Gastroesophageal sphincter (tissue), 4 donors: ENCODE measurements at regions not wholly inside any gene's neighbourhood (a gene's known extent, or its start where the extent isn't known, plus 50 kb on each side); places are given as distances from the start of the nearest gene placed in this dataset.

Source experiments
- ATAC-seq: fragments of 150-250 bp; one replicate; pipeline ENCODE4 v1.9.1; 2016; ENCODE audit warnings: mild to moderate bottlenecking, moderate library complexity
- H3K27ac ChIP-seq, 4 donors: fragments of 200-600 bp; sonication (generic) in 3 of 4; 1 replicate in 3 of 4; 2 replicates in 1 of 4; pipeline ENCODE4 v1.5.1; 2016 to 2019
- H3K27me3 ChIP-seq: fragments of 200-600 bp; sonication (generic); one replicate; pipeline ENCODE4 v1.5.1; 2019
- H3K36me3 ChIP-seq, 2 donors: fragments of 200-600 bp; sonication (generic); one replicate each; pipeline ENCODE4 v1.5.1; 2019; ENCODE audit warnings: control low read depth in 1 of 2
- H3K4me1 ChIP-seq, 3 donors: fragments of 200-600 bp; sonication (generic); 1 replicate in 2 of 3; 2 replicates in 1 of 3; pipeline ENCODE4 v1.5.1; 2016 to 2019; ENCODE audit warnings: control low read depth in 2 of 3
- H3K4me3 ChIP-seq, 2 donors: fragments of 200-600 bp; sonication (generic); one replicate each; pipeline ENCODE4 v1.5.1; 2019; ENCODE audit warnings: mild to moderate bottlenecking in 1 of 2, moderate library complexity in 1 of 2
- H3K9me3 ChIP-seq, 3 donors: fragments of 200-600 bp; sonication (generic); one replicate each; pipeline ENCODE4 v1.5.1; 2017 to 2019; ENCODE audit warnings: control low read depth in 2 of 3
- EP300 ChIP-seq: sonication (generic); formaldehyde crosslinking; IDR thresholded peaks from one replicate; pipeline ENCODE4 v1.6.1; 2017; ENCODE audit warnings: antibody characterized with exemption, mild to moderate bottlenecking
- POLR2A ChIP-seq, 2 donors: fragments of 450-650 bp; IDR thresholded peaks; one replicate each; pipeline ENCODE4 v1.6.1; 2017; ENCODE audit warnings: antibody characterized with exemption in 2 of 2, mild to moderate bottlenecking in 2 of 2, moderate library complexity in 1 of 2
- POLR2AphosphoS5 ChIP-seq: sonication (generic); formaldehyde crosslinking; IDR thresholded peaks from one replicate; pipeline ENCODE4 v1.6.1; 2017; ENCODE audit warnings: antibody characterized with exemption
- WGBS, 2 donors: methylation state at CpG; one replicate each; pipeline ENCODE4 v1.1.5; 2018; ENCODE audit warnings: low coverage in 1 of 2; 5-methylcytosine and 5-hydroxymethylcytosine counted together
- TF ChIP-seq, protein P1 (sequence below), 4 experiments: fragments of 200-600 bp in 2 of 4; fragments of 450-650 bp in 2 of 4; sonication (generic) in 1 of 4; IDR thresholded peaks; one replicate each; pipeline ENCODE4 v1.5.1; 2017 to 2019; ENCODE audit warnings: antibody characterized with exemption in 4 of 4, mild to moderate bottlenecking in 2 of 4, moderate library complexity in 2 of 4

DNA sequence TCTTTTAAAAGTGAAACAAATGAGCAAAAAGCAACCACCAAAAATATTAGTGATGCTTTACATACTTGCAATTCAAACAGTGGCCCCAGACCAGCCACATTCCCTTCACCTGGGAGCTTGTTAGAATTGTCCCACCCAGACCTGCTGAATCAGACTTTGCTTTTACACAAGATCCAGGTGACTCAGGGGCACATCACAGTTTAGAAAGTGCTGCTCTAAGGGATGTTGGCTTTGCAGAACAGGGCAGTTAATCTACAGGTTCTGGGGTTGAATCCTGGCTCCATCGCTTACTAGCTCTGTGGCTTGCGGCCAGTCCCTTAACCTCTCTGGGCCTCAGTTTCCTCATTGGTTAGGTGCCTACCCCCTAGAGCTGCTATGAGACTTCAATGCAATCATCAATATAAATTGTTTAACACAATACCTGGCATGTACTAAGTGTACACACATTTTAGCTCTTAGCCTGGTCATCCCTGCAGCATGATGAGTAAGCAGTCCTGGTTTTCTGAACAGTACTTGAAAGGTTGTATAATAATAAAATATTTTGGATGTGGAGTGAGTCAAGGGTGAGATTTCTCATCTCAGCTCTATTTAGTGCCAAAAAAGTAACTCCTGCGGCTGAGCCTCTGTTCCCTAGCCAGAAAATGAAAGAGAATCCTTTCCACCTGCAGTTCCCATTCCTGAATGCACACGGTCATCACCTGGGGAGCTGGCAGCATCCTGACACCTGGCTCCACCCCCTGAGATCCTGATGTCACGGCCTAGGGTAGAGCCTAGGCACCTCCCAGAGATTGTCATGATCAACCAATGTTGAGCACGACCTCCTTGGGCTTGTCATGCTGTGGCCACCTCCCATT is 162.7 kb downstream of the ANKRD60 start:
- WGBS, 2 donors: 71 to 100% methylated on average over 2 to 4 of the region's 6 CpGs
- Histone ChIP-seq H3K4me1 (no peaks in the 10 kb centered on the region), H3K27me3 (peaks cover 4% of the 10 kb centered on the region), H3K27ac (no peak overlapping the region), H3K36me3 (no peaks in the 10 kb centered on the region), H3K9me3 (peaks cover 0 to 10% (median 0%) of the 10 kb centered on the region in 3 donors), H3K4me3 (no peak overlapping the region)
- no peak for ATAC-seq
- TF ChIP-seq POLR2A (IDR thresholded peaks at IDR 0.05) (no peak), POLR2AphosphoS5 (no peak), EP300 (no peak)
- TF ChIP-seq, protein P1, sequence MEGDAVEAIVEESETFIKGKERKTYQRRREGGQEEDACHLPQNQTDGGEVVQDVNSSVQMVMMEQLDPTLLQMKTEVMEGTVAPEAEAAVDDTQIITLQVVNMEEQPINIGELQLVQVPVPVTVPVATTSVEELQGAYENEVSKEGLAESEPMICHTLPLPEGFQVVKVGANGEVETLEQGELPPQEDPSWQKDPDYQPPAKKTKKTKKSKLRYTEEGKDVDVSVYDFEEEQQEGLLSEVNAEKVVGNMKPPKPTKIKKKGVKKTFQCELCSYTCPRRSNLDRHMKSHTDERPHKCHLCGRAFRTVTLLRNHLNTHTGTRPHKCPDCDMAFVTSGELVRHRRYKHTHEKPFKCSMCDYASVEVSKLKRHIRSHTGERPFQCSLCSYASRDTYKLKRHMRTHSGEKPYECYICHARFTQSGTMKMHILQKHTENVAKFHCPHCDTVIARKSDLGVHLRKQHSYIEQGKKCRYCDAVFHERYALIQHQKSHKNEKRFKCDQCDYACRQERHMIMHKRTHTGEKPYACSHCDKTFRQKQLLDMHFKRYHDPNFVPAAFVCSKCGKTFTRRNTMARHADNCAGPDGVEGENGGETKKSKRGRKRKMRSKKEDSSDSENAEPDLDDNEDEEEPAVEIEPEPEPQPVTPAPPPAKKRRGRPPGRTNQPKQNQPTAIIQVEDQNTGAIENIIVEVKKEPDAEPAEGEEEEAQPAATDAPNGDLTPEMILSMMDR (IDR thresholded peaks at IDR 0.05): no peak

DNA sequence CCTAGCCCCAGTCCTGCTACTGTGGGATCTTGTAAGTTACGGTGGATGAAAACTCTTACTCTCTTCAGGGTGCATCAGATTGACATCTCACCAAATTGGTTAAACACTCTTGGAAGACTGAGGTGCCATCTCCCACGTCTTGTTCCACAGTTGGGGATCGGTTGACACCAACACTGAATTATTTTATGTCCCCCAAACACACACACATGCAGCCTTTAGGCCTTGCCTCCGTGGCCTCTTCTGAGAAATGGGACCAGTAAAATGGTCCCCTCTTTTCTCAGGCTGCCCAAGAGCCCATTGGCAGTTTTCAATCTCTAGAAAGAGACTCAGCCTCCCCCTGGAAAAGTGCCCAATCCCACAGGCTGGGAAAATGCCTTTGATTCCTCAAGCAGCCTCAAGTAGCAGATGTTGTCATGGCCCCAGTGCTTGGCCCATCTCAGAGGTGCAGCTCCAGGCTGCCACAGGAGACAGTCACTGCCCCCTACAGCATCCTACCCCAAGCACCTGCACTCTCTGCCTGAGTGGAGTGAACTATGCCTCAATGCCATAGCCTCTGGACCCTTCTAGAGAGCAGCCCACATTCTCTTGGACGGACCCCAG is 163.9 kb downstream of the ANKRD60 start:
- H3K4me1 ChIP-seq: peaks cover 0 to under 1% (median 0%) of the 10 kb centered on the region in 3 donors
- no peaks in the 10 kb centered on the region for H3K36me3 ChIP-seq
- no peak overlapping the region for H3K4me3 ChIP-seq
- 75 to 100% methylated on average over 1 to 4 of the region's 5 CpGs for WGBS, 2 donors
- ATAC-seq: no peak
- peaks cover 0 to 10% (median 0%) of the 10 kb centered on the region in 3 donors for H3K9me3 ChIP-seq
- no peaks in the 10 kb centered on the region for H3K27me3 ChIP-seq
- no peak overlapping the region for H3K27ac ChIP-seq
- no peak for TF ChIP-seq POLR2AphosphoS5
- TF ChIP-seq, protein P1 (IDR thresholded peaks at IDR 0.05): no peak
- TF ChIP-seq EP300: no peak
- no peak for TF ChIP-seq POLR2A (IDR thresholded peaks at IDR 0.05)

DNA sequence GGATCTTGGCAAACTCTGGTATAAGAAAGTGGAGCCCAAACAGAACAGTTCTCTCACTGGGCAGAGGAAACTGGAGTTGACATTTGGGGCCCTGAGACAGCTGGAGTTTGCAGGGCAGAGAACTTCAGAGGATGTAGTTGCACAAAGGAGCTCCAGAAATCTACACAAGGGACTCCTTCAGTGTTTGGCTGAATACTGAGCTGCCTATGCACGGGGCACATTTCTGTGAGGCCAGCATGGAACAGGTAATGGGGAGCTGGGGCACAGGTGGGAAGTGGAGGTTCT is 169.3 kb downstream of the ANKRD60 start:
- no peak for ATAC-seq
- Histone ChIP-seq H3K27ac (no peak overlapping the region), H3K27me3 (no peaks in the 10 kb centered on the region), H3K36me3 (no peaks in the 10 kb centered on the region), H3K4me3 (no peak overlapping the region), H3K4me1 (peaks cover 3 to 24% (median 13%) of the 10 kb centered on the region in 3 donors), H3K9me3 (peaks cover 0 to 10% (median 0%) of the 10 kb centered on the region in 3 donors)
- TF ChIP-seq EP300: no peak
- TF ChIP-seq POLR2A (IDR thresholded peaks at IDR 0.05): no peak
- TF ChIP-seq, protein P1 (IDR thresholded peaks at IDR 0.05): no peak
- no peak for TF ChIP-seq POLR2AphosphoS5
- WGBS, 2 donors: 86% methylated on average over 1 of the region's 1 CpG; no CpG with 5 or more reads in 1 of the 2 donors

DNA sequence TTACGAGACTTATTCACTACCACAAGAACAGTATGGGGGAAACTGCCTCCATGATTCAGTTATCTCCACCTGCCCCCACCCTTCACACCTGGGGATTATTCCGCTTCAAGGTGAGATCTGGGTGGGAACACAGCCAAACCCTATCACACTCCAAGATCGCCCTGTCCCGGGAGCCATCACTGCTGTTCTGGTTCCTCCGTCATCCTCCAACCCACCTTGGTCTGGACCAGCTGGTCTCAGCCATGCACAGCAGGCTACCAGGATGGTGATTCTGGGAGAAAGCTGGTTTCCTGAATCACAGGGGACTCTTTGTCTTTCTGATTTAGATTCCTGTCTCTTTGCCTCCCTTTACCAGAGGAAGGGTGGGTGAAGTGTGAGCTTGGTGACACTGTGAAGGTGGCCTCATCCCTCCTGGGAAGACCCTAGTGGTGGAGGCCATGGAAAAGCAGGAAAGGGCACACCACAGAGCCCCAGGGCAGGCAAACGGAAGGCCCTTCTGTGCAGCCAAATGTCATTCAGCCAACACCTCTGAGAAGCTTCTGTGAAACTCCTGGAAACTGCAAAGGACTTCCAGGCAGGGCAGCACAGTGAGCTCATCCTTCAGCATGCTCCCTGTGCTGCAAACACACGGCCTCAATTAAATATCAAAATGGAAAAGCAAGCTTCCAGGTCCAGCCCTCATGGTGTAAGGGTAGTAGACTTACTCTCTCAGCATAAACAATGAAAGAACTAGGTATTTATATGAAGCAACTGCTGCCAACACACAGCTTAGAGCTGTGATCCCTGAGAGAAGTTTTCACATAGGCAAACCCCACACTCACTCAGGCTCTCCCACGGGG is 169.8 kb downstream of the ANKRD60 start:
- 44 to 47% methylated on average over 4 to 5 of the region's 8 CpGs for WGBS, 2 donors
- H3K4me3 ChIP-seq: no peak overlapping the region
- TF ChIP-seq POLR2A (IDR thresholded peaks at IDR 0.05) (no peak), EP300 (no peak), POLR2AphosphoS5 (no peak)
- TF ChIP-seq, protein P1 (IDR thresholded peaks at IDR 0.05): no peak
- no peak for ATAC-seq
- no peak overlapping the region for H3K27ac ChIP-seq
- H3K36me3 ChIP-seq: no peaks in the 10 kb centered on the region
- H3K4me1 ChIP-seq: peaks cover 3 to 30% (median 15%) of the 10 kb centered on the region in 3 donors
- H3K27me3 ChIP-seq: no peaks in the 10 kb centered on the region
- peaks cover 0 to 8% (median 0%) of the 10 kb centered on the region in 3 donors for H3K9me3 ChIP-seq
